Frontal cortex (tissue), 3 donors: ENCODE measurements at regions not wholly inside any gene's neighbourhood (a gene's known extent, or its start where the extent isn't known, plus 50 kb on each side); places are given as distances from the start of the nearest gene placed in this dataset.
A peak's percentile ranks its signal among the peaks of the same experiment; 100 is the strongest.

Source experiments
- DNase-seq, 2 donors: peaks; one replicate each; pipeline ENCODE4 v3.0.0; 2012; ENCODE audit warnings: low spot score in 2 of 2
- FAIRE-seq: peaks from 2 replicates; lab custom pipeline; 2012; peaks lifted over from hg19 to GRCh38; lab: Jason Lieb, UNC
- donor health status: control.
- donor health status: control.
- donor health status: control.

DNA sequence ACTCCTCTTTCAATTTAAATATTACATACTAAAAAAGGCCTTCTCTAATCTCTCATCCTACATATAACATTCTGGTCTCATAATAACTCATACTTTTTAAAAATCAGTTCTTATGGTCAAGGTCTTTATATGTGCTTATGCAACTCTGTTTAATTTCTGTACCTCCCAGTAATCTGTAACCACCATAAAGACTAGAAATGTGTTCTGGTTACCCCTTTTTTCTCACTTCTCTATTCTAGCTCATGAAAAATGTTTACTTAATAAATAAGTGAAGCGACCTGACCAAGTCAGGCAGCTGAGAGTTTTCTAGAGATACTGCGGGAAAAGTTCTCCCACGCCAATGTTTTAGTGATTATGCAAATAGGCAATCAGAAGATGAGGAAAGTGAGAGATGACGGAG is 548.8 kb upstream of the FAM241A start:
- FAIRE-seq (no peak), DNase-seq (no peak)

DNA sequence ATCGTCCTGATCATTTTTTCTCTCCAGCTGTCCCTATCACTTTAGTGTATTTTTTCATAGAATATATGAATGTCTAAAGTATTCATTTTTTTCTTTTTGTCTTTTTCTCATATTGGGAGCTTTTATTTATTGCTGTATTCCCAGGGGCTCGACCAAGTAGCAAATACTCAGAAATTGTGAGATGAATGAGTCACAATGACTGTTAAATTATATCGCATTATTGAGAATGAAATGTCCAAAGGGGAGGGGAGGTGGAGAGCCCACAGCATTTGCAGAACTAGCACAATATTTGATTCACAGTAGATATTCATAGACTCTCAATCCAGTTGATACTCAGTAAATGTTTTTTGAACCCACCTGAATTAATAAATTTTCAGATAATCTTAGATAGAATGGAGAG is 543.6 kb upstream of the FAM241A start:
- FAIRE-seq: no peak
- DNase-seq: no peak

DNA sequence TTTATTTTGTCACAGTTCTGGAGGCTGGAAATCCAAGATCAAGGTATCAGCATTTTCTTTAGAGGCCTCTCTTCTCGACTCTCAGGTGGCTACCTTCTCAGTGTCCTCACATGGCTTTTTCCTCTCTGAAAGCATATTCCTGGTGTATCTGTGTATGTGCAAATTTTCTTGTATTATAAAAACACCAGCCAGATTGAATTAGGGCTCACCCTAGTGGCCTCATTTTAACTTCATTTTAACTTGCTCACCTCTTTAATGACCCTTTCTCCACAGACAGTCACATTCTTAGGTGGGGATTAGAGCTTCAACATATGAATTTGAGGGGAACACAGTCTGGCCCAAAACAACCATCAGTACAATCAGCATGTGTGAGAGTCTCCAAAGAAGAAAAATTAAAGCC is 542.4 kb upstream of the FAM241A start:
- no peak for FAIRE-seq
- DNase-seq: no peak

DNA sequence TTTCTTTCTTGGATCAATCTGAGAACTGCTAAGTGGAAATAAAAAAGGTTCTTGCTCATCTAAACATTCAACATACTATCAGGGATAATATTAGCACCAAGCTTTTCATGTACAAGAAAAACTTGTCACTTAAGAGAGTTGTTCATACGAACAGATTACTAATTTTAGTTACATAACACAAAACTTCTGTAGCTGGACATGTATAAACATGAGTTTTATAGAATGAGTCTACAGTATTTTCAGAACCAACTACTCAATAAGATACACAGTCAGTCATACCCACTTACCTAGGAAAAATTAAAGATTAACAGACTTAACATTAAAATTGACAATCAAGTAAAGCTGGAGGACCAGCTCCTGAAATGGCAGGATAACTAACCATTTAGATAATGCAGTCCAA is 540.1 kb upstream of the FAM241A start:
- DNase-seq (no peak), FAIRE-seq (no peak)

DNA sequence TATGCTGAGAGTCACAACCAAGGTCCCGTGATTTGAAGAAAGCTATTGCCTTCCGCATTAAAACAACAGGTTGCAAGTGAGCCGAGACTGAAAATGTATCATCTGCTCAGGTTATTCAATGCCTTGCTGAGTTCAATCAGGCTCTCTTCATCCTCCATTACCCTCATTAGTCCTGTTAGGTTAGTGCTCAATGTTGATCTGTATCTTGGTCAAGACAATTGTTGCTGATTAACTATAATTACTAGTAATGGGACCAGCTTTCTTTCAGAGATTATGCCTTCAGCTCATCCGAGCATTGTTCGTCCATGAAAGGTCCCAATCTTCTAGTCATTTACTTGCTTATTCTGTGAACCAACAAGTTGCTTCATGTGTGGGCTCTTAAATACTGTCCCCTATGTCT is 534.6 kb upstream of the FAM241A start:
- FAIRE-seq (no peak), DNase-seq (no peak)

DNA sequence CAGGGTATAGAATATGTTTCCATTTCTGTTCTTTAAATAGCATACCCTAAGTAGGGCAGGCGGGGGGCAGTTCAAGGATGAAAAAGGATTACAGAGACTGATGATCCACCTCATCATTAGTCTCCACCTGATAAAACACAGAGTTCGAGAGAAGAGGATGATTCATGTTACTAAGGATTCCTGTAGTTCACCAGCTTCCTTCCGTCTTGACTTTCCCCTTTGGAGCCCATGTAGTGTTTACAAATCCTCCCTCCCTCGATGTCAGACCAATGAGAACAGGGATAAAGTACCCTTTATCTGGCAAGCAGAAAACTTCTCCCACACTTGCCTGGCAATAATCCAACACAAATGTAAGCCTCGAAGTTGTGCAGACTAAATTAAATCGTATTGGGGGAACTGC is 526.3 kb upstream of the FAM241A start:
- DNase-seq (no peak), FAIRE-seq (no peak)

DNA sequence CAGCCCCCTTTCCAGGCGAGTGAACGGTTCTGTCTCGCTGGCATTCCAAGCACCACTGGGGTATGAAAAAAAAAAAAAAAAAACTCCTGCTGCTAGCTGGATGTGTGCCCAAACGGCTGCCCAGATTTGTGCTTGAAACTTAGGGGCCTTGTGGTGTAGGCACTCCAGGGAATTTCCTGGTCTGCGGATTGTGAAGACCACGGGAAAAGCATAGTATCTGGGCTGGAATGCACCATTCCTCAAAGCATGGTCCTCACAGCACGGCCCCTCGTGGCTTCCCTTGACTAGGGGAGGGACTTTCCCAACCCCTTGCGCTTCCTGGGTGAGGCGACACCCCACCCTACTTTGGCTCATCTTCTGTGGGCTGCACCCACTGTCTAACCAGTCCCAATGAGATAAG is 516.8 kb upstream of the FAM241A start:
- FAIRE-seq (no peak), DNase-seq (no peak)

DNA sequence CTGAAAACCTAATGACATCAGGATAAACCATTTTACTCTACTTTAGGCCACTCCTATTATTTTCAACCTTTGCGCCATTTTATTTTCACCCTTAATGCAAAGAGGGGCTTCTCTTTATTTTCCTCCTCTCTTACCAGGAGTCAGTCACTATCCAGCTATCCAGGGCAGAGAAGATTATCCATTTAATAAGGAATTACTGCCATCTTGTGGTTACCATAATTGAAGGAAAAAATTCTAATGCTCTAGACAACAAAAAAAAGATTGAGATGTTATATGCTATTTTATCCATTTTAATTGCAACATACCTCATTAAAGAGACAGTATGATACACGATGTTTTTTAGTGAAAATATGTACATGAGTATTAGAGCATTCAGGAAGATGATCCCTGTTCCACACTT is 514.5 kb upstream of the FAM241A start:
- FAIRE-seq (peak; percentile 74), DNase-seq (no peak)

DNA sequence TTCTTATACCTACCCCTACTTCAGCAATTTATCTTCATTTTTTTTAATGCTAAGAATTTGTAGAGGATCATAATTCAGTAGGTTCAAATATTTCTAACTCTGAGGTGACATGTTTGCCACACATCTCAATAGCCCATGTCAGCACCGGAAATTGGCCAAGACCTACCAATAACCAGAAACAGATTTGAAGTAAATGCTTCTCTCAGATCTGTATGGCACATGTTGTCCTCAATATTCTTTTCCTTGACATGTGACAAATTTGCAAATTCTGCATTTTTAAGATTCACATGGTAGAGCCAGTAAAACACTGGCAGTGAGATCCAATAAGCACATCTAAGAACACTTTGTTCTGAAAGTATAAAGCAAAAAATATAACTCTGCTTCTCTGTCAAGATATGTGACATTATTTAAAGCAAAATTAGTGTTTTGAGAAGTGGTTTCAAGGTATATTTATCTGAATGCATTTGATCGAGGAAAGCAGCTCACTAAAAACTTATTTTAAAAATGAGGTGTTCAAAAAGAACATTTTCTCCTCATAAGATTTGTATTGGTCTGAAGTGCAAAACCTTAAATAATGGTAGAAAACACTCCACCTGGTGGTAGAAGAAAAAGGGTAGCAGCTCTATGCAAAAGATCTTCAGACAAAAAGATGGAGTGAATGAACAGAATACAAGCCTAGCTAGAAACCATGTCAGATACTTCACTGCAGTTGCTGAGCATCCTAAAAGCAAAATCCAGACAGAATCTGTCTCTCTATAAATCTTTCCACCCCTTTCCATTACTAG is 513.8 kb upstream of the FAM241A start:
- no peak for FAIRE-seq
- no peak for DNase-seq

DNA sequence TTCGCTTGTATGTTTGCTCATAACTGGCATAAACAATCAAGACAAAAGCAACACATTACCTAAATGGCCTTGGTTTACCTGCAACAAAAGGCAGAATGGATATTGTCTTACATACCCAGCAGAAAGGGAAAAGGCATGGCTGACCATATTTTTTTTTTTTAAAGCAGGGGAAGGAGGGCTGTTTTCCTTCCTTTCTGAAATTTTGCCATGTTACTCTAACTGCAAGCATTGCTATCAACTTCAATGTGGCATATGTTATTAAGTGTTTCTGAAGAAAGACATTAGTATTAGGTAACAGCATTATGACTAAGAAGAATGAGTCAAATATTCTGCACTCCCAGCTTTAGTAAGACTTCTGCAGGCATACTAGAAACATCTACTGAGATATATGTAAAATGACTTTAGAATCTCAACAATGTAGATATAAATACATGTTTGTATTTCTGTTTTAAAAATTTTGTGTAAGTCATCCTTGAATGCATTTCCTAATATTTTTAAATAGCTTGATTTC is 512.6 kb upstream of the FAM241A start:
- no peak for FAIRE-seq
- no peak for DNase-seq

DNA sequence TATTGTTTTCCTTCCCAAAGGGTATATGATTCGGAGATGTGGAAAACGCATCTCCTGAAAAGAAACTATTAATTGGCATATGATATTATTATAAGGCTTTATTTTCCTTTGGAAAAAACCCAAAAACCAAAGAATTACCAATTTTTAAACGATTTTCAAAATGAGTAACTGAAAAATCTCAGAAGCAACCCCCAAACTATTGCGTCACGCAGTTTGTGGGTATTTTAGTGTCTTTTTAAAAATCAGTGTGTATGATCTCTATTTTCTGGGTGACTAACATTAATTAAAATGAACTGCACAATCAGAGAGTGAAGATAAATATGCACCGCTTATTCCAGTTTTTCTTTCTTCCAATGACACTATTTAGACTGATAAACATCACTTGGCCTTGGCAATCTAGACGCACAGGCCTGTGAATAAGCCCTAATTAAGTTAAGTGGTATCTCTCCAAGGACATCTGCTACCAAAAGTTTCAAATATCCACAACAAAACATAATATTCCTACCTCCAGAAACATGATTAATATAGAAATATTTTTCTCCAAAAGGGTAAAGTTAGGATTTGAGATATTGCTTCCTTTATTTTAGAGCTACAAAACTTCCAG is 511.5 kb upstream of the FAM241A start:
- FAIRE-seq: no peak

DNA sequence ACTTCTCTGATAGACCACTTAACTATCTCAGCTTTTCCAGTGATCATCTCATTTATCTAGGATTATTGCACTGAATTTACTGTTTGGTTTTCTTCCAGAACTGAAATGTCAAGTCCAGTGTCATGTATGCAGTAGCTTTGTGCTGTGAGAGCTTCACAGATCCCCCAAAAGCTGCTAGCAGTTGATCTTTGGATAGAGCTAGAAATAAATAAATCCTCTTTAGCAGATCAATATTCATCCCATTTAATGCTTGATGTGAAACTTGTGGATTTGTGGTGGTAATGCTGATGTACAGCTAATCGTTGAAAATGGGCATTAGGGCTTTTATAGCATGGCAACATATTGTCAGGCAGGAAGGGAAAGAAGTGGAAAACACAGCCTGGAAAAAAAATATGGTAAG is 509.6 kb upstream of the FAM241A start:
- FAIRE-seq (no peak), DNase-seq (no peak)

More for the DNA sequence above, 511.5 kb upstream of the FAM241A start:
- no peak for DNase-seq

DNA sequence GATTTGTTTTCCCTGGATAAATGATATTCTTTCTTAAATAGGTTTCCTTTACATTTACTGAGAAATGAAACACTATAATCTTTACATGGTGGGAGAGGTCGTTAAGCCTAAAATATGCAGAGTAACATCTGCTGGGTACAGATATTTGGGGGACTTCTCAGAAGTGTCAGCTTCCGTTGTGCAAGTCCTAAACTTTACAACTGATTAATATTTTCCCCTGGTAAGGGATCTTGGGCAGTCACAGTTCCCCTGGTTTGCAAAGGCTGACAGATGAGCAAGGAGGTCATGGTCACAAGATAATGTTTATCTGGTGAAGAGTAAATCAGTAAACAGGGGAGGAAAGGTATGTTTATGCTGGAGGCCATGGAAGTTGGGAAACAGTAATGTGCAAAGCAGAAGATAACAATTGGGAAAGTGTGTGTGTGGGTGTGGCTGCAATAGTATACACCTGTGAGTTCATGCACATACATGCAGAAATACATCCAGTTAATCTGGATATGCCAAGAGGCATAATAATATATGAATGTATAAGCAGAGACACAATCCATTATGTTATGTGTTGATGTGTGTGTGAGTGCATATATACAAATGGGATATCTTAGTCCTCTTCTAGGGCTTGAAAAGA is 508.2 kb upstream of the FAM241A start:
- DNase-seq (no peak), FAIRE-seq (no peak)

DNA sequence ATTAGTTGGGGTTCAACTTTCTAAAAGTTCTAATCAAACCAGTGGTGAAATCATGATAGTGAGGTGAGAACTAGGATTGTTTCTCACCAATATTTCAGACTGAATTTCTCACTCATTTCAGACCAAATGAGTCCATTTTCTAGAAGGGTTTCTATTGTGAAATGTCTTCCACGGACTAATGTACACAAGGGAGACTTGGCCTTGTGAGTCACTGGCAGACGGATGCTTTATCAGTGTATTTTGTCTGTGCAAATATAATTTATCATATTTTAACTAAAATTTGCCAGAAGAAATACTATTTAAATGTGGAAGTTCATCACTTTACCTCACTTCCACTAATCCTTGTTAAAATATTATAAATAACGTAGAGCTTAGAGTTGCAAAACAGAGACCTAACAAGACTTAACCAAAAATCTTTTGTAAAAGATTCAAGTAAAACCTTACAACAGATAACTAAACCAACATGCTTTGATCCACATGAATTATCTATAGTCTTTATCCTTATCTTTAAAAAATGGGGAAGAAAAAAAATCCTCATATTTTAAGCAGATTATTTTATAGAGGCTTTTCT is 506.0 kb upstream of the FAM241A start:
- DNase-seq (no peak), FAIRE-seq (no peak)

DNA sequence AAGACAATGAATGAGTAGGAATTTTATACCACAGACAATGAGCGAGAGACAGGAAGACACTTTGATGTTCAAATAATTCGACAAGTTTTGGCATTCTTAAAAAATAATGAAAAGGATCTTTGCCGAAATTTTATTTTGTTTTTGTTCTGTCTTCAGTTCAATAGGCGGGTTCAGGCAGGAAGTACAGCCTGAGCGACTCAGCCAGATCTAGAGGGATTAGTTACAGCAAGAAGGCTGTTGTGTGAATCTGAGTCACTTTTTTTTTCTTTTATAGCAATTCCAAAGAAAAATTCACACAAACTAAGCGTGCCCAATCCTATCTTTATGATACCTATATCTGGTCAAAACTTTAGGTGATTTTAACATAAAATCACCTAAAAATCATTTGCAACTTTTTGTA is 505.4 kb upstream of the FAM241A start:
- FAIRE-seq (no peak), DNase-seq (no peak)

DNA sequence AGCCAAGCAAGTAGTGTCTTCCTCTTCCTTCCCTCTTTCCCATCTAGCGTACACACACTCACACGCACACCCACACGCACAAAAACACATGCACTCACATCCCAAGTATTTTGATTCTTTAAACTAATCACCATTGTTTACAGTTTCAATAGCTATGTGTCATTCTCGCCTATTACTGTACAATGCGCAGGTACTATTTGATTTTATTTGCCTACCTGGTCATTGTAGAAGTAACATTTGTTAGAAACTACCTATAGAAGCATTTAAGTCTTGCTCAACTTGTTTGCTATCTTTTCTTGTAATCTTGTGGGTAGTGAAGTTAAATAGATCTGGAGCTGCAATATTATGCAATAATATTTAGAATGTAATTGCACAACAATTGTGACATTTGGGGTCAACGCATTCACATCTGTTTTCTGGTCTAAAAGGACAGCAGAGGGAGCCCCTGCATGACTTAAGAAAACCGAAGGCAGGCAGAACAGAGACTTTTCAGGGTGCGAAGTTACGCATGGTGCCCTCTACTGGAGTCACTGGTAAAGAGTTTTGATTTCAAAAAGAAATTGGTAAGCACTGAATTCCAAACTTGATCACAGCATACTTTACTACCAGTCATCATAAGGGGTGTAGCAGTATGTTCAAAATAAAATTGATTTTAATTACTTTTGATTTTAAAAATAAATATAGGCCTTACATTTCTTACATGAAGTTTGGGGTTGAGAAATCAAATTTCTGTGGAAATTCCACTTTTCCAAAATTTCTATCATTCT is 503.3 kb upstream of the FAM241A start:
- DNase-seq (peak in 1 of 2 donors; percentile 25), FAIRE-seq (peak; percentile 97)

DNA sequence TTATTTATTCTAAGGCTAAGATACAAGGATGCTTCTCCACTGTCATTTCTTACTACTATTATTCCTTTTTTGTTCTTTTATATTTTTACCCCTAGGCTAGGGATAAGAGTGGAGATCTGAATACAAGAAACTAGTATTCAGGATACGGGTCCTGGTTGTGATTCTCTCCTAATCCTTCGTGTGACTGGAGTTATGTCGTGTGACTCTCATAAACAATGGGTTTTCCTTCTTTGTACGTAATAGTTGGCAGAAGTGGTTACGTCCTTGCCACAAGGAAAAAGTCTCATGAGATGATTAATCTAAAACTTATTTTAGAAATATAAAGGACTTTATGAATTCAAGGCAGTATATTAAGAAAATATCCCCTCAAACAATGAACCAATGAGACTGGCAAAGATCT is 497.2 kb upstream of the FAM241A start:
- no peak for DNase-seq
- FAIRE-seq: no peak

DNA sequence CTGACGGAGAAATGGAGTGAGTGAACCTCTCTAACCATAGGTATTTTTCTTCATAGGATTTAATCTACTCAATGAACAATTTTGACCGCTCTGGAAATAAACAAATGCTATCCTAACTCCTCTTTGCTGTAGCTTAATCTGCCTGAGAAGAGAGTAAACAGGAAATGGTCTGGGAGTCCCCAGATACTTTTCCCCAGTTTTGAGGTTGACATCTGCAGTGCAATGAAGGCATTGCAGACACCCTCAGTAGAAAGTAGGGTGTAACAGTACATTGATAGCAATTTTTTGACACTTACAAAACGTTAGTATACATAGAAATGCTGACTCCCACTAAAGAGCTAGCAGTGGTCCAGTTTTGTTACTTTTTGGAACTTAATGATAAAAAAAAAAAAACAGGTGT is 495.9 kb upstream of the FAM241A start:
- FAIRE-seq (no peak), DNase-seq (no peak)

DNA sequence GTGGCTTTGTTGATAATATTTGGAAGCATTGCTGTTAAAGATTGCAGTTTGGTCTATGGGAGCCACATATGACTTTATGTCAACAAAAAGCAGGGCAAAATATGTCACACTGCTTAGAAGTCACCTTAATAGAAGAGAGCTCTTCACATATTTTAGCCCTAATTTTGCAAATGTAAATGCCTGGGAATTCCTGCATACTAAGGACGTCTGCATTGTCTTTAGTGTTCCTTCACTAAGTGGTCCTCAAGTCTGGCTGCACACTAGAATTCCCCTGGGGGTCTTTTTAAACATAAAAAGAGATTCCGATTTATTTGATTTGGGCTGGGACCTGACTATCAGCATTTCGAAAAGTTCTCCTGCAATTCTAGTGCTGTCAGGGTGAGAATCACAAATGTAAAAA is 495.1 kb upstream of the FAM241A start:
- no peak for FAIRE-seq
- DNase-seq: no peak

DNA sequence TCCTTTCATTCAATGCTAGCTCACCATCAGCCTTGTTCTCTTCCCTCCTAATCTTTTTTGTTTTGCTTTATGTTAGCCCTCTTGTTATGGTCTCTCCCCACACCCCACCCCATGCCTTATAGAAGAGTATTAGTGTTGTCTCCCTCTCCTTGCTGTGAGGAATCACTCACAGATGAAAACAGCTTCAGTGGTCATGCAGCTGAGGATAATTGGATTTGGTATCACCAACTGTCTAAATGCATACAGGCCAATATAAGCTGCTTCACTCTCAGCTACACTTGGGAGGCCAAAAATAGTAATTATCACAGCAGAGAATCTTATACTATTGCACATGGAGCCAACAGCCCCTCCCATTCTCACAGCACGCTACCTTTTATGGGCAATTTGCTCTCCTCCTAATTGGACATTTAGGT is 494.6 kb upstream of the FAM241A start:
- FAIRE-seq (no peak), DNase-seq (no peak)
